OCI-LY3 (cell line): ENCODE measurements at regions not wholly inside any gene's neighbourhood (a gene's known extent, or its start where the extent isn't known, plus 50 kb on each side); places are given as distances from the start of the nearest gene placed in this dataset.
"Not testable (repeated sequence)": the region's sequence is repeated elsewhere in the genome, so short reads cannot be mapped to it uniquely, and the experiment has no call there.

Source experiments
- EZH2phosphoT487 ChIP-seq: fragments of 200-600 bp; shearing (Covaris generic); IDR thresholded peaks from 2 replicates; pipeline ENCODE4 v1.6.1; 2018; ENCODE audit warnings: antibody characterized with exemption, mixed run types, low read depth
- TF ChIP-seq, protein P1 (sequence below): fragments of 200-600, 300-600 bp; sonication (generic); IDR thresholded peaks from 2 replicates; pipeline ENCODE4 v1.5.1; 2014; ENCODE audit warnings: antibody characterized with exemption, low read length, low read depth

DNA sequence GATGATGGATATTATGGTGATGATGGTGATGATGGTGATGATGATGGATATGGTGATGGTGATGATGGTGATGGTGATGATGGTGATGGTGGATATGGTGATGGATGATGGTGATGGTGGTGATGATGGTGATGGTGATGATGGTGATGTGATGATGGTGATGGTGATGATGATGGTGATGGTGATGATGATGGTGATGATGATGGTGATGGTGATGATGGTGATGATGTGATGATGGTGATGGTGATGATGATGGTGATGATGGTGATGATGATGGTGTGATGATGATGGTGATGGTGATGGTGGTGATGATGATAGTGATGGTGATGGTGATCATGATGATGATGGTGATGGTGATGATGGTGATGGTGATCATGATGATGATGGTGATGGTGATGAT, 119.5 kb downstream of the ZNF664 start:
- TF ChIP-seq, protein P1, sequence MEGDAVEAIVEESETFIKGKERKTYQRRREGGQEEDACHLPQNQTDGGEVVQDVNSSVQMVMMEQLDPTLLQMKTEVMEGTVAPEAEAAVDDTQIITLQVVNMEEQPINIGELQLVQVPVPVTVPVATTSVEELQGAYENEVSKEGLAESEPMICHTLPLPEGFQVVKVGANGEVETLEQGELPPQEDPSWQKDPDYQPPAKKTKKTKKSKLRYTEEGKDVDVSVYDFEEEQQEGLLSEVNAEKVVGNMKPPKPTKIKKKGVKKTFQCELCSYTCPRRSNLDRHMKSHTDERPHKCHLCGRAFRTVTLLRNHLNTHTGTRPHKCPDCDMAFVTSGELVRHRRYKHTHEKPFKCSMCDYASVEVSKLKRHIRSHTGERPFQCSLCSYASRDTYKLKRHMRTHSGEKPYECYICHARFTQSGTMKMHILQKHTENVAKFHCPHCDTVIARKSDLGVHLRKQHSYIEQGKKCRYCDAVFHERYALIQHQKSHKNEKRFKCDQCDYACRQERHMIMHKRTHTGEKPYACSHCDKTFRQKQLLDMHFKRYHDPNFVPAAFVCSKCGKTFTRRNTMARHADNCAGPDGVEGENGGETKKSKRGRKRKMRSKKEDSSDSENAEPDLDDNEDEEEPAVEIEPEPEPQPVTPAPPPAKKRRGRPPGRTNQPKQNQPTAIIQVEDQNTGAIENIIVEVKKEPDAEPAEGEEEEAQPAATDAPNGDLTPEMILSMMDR, result not testable (repeated sequence)
- not testable (repeated sequence) for TF ChIP-seq EZH2phosphoT487
